ENCODE measurements at regions not wholly inside any gene's neighbourhood (a gene's known extent, or its start where the extent isn't known, plus 50 kb on each side); places are given as distances from the start of the nearest gene placed in this dataset.

DNA sequence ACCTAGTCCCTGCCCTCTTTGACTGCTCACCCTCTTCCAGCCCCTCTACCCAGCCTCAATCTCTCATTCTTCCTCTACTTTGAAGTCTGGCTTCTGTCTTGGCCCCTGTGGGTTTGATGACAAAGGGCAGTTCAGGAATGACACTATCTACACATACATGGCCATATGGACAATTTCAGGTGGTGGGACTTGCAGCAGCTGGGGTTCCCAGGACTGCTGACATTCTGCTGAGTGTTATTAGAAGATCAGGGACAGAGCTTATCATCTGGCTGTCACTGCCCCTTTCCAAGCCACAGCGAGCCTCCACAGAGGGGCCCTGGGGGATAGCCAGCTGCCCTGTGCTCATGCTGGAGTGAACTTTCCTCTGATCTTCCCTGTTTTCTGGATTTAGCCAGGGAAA lies 97.4 kb upstream of the IPO9 start:
- ChIA-PET POLR2A (no interaction called here), CTCF (interaction anchor here (0.6 to 1.4 kb wide), 2 partner anchors 13 to 842 kb away, joined by 3 read pairs; no protein-coding TSS in a partner anchor), RAD21 (ENCODE audit: unreplicated experiment) (interaction anchor here (0.8 kb wide), 1 partner anchor 22 kb away, joined by 3 read pairs; no protein-coding TSS in a partner anchor), SMC1A (ENCODE audit: uncharacterized antibody, unreplicated experiment) (interaction anchor here (1.2 kb wide), 1 partner anchor 26 kb away, joined by 4 read pairs; no protein-coding TSS in a partner anchor)
- Histone ChIP-seq H3K9ac (ENCODE audit: control insufficient read depth, insufficient read depth, low read length) (no peak overlapping the region), H3K79me2 (ENCODE audit: control insufficient read depth, insufficient read depth, low read length) (no peaks in the 10 kb centered on the region), H3K9me3 (replicated peaks; ENCODE audit: control insufficient read depth, insufficient read depth, low read length) (no peaks in the 10 kb centered on the region), H3K36me3 (ENCODE audit: control insufficient read depth in 2 of 2, insufficient read depth in 2 of 2, low read length in 1 of 2) (no peaks in the 10 kb centered on the region), H4K20me1 (ENCODE audit: control insufficient read depth, insufficient read depth) (no peaks in the 10 kb centered on the region), H3K4me2 (ENCODE audit: control insufficient read depth, insufficient read depth) (no peak overlapping the region), H3K27me3 (replicated peaks in 1 of 2; ENCODE audit: control insufficient read depth in 2 of 2, insufficient read depth in 2 of 2, low read length in 1 of 2) (peaks cover 3 to 5% of the 10 kb centered on the region in 2 experiments; a peak in 3 of 4 replicates), H2AFZ (ENCODE audit: control insufficient read depth, low read depth, low read length) (no peak overlapping the region), H3K4me1 (ENCODE audit: control insufficient read depth, insufficient read depth, low read length) (peaks cover 4% of the 10 kb centered on the region), H3K27ac (ENCODE audit: control insufficient read depth, insufficient read depth) (no peak overlapping the region), H3K4me3 (no peak overlapping the region)
- DNase-seq (ENCODE audit: low read depth, low spot score) (no peak), ATAC-seq (no peak), FAIRE-seq (no peak)
- BruUV-seq (replicated peaks): no TSS peak
- in situ Hi-C loops (cut with MboI) (no loop called here), intact Hi-C loops (cut with micrococcal nuclease; ENCODE audit: unreplicated experiment) (no loop called here)
- no peak for TF ChIP-seq RCOR1 (conservative IDR thresholded peaks at IDR 0.05; ENCODE audit: low read depth, low read length)
- TF ChIP-seq, protein P1, sequence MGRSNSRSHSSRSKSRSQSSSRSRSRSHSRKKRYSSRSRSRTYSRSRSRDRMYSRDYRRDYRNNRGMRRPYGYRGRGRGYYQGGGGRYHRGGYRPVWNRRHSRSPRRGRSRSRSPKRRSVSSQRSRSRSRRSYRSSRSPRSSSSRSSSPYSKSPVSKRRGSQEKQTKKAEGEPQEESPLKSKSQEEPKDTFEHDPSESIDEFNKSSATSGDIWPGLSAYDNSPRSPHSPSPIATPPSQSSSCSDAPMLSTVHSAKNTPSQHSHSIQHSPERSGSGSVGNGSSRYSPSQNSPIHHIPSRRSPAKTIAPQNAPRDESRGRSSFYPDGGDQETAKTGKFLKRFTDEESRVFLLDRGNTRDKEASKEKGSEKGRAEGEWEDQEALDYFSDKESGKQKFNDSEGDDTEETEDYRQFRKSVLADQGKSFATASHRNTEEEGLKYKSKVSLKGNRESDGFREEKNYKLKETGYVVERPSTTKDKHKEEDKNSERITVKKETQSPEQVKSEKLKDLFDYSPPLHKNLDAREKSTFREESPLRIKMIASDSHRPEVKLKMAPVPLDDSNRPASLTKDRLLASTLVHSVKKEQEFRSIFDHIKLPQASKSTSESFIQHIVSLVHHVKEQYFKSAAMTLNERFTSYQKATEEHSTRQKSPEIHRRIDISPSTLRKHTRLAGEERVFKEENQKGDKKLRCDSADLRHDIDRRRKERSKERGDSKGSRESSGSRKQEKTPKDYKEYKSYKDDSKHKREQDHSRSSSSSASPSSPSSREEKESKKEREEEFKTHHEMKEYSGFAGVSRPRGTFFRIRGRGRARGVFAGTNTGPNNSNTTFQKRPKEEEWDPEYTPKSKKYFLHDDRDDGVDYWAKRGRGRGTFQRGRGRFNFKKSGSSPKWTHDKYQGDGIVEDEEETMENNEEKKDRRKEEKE (IDR thresholded peaks at IDR 0.05): no peak
- no peak for TF ChIP-seq SP1 (IDR thresholded peaks at IDR 0.05; ENCODE audit: low read depth, low read length)
- TF ChIP-seq SUPT20H (IDR thresholded peaks at IDR 0.05; ENCODE audit: borderline replicate concordance, control insufficient read depth, low read depth, low read length): no peak
- TF ChIP-seq SRF (IDR thresholded peaks at IDR 0.05; ENCODE audit: low read depth in 2 of 2, low read length in 2 of 2): no peak
- TF ChIP-seq, protein P2, sequence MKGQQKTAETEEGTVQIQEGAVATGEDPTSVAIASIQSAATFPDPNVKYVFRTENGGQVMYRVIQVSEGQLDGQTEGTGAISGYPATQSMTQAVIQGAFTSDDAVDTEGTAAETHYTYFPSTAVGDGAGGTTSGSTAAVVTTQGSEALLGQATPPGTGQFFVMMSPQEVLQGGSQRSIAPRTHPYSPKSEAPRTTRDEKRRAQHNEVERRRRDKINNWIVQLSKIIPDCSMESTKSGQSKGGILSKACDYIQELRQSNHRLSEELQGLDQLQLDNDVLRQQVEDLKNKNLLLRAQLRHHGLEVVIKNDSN (IDR thresholded peaks at IDR 0.05; ENCODE audit: borderline replicate concordance, extremely low read length, insufficient read depth, low read depth, low read length): no peak
- no peak for TF ChIP-seq JUNB (IDR thresholded peaks at IDR 0.05)
- TF ChIP-seq MTA3 (IDR thresholded peaks at IDR 0.05; ENCODE audit: borderline replicate concordance, low read length): no peak
- TF ChIP-seq PAX8 (IDR thresholded peaks at IDR 0.05): no peak
- TF ChIP-seq NFXL1 (IDR thresholded peaks at IDR 0.05; ENCODE audit: borderline replicate concordance): no peak
- no peak for TF ChIP-seq NR2C2 (IDR thresholded peaks at IDR 0.05; ENCODE audit: borderline replicate concordance, control insufficient read depth, insufficient read length, low read depth)
- TF ChIP-seq STAT1 (conservative IDR thresholded peaks at IDR 0.05): no peak
- TF ChIP-seq EED (IDR thresholded peaks at IDR 0.05; ENCODE audit: low read depth): no peak
- TF ChIP-seq REST (IDR thresholded peaks at IDR 0.05; ENCODE audit: low read depth, low read length): no peak
- TF ChIP-seq HDAC2 (IDR thresholded peaks at IDR 0.05): no peak
- 0% methylated on average over 1 of the region's 1 CpG for WGBS (ENCODE audit: insufficient coverage, insufficient replicate concordance, low lambda C conversion rate, missing lambda C conversion rate)

Measured in GM12878 (cell line).